ENCODE measurements at regions not wholly inside any gene's neighbourhood (a gene's known extent, or its start where the extent isn't known, plus 50 kb on each side); places are given as distances from the start of the nearest gene placed in this dataset.

DNA sequence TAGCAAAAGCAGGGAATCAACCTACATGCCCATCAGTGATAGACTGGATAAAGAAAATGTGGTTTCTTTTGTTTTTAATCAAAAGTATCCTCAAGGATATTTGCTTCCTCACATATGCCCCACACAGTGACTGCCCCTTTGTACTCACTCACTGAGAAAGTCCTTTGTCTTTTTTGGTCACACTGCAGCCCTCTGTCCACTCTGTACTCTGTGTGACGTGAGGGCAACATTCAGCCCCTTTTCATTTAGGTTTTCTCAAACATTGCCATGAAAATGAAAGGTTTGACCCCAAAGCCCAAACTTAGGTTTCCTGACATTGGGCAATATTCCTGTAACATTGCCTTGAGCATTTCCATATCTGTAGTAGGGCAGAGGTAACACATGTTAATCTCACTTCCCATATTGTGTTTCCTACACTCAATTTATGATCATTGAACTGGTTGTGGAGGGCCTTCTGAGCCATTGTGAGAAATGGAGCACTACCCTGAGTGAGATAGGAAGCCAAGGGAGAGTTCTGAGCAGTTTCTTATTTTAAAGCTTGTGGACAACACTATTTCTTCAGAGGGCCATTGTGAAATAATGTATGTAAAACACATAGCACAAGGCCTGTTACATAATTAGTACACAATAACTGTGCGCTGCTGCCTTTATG is 501.9 kb upstream of the C1orf87 start:
- ChIA-PET POLR2A (no interaction called here), CTCF (no interaction called here)

DNA sequence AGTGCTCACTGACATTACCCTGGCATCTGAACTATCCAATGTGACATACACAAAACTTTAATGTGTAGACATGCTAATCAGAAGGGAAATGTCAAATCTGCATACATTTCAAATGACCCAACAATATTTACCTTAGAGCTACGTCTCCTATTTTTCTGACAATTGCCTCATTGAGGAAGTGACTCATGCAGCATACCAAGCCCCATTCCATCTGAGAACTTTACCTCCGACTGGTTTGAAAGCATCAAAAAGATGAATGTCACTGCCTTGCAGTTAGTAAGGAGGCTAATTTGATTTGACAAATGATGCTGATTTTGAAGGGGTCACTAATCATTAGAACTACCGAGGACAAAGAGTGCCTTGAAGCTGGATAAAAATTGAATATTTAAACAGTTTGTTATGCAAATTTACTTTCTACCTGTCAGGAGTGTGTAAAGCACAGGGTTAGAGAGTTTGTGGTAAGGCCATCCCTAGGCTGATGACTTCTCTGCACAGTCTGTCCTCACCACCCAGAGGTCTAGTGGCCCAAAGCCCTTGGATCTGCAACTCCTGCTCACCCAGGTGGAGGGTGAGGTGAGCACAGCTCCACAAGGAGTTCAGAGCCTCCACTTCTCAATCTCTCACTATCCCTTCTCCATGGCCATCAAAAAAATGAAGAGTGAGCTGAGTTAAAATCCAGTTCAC is 500.3 kb upstream of the C1orf87 start:
- ChIA-PET POLR2A (no interaction called here), CTCF (no interaction called here)

DNA sequence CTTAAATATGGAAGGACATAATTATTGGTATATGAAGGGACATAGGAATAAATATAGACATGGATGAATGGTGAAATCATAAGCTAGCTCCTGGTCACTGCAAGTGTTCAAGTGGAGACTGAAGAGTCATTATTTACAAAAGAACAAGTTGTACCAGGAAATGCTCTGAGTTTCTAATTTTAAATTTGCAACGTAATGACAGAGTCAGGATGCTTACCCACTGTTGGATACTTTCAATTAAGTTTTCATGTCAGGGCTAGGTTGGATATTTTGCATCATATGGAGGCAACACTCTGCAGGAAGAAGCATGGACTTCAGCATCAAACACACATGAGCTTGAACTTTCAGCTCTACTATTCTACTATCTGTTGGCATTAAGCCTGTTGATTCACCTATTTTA is 499.6 kb upstream of the C1orf87 start:
- CTCF ChIA-PET = no interaction called here

DNA sequence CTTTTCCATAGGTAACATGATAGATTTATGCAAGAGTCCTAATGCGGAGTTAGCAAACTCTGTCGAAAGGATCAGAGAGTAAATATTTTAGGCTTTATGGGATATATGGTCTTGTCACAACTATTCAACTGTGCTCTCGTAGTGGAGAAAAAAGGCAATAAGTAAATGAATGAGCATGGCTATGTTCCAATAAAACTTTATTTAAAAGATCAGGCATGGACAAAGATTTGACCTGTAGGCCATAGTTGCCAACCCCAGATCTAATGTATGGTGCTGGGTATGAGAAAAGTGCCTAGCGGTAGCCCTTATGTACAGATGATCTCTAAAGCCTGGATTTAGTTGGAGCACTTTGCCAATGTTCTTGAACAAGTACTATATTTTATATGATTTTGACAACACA is 498.8 kb upstream of the C1orf87 start:
- ChIA-PET CTCF (no interaction called here), POLR2A (no interaction called here)

More for the DNA sequence above, 499.6 kb upstream of the C1orf87 start:
- POLR2A ChIA-PET = no interaction called here

DNA sequence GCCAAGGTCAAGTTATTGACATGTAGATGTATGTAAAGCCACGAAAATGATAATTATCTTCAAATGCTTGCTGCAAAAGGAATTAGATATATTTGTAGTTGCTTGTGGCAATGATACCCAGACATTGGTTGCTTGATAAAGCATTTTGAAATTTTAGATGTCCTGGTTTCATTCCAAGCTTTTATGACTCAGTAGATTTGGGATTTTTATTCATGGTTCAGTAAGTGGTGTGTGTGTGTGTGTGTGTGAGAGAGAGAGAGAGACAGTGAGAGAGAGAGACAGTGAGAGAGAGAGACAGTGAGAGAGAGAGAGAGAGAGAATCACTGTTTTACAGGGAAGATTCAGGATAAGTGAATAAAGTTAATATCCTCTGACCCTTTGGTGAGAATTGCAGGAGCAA is 498.2 kb upstream of the C1orf87 start:
- POLR2A ChIA-PET = interaction anchor here (0.7 kb wide), 1 partner anchor 478 kb away, joined by 3 read pairs; no protein-coding TSS in a partner anchor
- CTCF ChIA-PET = no interaction called here

DNA sequence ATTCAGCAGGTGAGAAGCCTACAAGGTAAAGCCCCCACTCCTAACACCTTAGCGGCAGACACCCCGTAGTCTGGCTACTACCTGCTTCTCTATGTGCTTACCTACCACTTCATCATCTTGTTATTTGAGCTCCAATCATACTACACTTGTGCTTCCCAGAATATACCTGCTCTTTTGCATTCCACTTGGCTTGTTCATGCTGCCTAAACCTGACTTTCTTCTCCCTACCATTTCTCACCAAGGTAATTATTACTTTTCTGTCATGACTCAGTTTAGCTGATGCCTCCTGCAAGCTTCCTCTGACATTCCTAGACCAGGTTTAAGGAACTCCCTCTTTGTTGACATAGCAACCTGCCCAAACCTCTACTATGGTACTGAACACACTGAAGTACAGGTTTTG is 495.6 kb upstream of the C1orf87 start:
- ChIA-PET CTCF (no interaction called here), POLR2A (no interaction called here)

DNA sequence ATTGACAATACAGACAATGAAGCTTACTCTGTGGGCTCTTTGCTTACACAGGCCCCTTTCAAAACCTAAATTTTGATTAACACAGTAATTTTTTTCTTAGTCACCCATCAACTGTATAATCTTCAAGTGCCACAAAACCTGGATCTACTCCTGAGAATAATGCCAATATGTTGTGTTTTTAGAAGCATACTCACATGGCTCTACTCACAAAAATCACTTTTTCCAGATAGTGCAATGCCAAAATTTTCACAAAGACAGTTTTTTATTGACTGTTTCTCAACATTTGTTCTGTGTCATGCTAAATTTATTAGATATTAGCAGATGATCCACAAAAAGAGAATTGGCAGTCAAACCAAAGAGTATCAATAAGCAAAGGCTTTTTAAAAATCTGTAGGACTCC is 493.7 kb upstream of the C1orf87 start:
- ChIA-PET POLR2A (no interaction called here), CTCF (no interaction called here)

DNA sequence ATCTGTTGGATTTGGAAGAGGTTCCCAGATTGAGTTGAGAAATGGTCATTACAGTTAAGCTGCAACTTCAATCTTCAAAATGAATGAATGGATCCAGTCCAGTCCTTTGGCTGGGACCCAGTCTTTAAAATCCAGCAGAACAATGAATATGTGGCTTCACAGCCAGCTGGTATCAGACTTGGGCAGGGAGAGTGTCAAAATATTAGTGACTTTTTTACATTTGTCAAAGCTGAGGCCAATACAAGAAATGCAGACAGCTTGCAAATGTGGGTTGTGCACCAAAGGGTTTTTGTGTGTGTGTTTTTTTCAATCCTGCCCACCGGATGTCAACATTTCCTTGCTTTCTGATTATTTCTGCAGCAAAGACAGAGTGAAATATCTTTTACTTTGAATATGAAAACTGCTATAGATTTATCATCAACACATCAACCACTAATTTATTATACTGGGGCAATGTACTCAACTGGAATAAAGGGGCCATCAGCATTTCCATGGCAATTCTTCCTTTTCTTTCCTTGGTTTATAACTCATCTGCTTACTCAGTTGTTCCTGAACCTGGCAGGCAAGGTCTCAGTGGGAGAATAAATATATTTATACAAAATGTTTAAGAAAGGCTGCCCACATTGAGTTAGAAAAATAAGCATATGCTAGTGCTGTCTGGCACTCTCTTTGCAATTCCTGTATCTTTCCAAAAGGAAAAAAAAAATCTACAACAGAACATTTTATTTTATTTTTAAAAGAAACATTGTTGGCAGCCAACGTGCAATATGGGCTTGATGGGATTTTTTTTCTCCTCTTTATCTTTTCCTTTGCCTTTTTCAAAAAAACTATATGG is 491.6 kb upstream of the C1orf87 start:
- CTCF ChIA-PET = no interaction called here
- POLR2A ChIA-PET = interaction anchor here (0.7 kb wide), 1 partner anchor 333 kb away, joined by 5 read pairs; no protein-coding TSS in a partner anchor

DNA sequence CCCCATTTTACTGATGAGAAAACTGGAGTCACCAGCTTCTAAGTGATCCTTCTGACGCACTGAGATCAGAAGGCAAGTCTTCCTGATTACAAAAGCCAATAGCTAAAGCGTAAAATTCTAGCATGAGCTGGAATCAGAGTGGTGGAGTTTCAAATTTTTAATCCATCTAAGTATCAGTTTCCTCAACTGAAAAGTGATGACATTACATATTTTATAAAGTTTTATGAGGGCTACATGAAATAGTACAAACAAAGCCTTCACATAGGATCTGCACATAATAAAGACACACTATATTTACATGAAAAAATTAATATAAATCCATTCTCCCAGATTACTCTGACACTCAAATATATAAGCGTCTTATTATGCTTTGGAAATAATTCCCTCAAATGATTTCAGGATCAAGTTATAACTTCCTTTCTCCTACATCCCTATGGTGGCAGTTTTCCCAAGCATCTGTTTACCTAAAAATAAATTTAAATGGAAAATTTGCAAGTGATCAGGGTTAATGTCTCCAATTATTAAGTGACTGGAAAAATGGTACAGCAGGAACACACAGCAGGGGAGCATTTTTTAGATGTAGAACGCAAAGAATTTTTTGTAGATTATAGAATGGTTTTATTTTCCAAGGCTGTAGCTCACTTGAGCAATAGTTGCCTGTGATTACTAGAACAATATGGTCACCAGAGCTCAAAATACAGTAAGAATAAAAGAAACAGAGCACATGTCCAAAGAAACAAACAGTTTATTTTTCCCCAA is 490.4 kb upstream of the C1orf87 start:
- CTCF ChIA-PET = no interaction called here

DNA sequence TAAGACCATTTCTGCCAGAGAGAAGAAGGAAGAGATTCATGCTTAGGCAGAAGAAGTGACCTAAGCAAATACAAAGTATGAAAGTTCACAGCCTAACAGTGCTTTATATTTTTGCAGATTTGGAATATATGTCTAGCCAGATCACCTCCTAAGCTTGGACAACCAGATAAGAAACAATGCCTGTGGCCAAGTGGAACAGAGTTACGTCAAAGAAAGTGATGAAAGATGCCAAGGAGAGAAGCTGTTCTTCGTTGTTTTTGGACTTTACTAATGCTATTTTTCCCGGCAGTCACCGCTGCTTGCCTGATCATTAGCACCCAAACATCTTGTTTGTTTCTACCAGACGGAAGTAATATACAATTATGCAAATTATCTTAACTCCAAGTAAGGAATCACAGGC is 489.2 kb upstream of the C1orf87 start:
- ChIA-PET POLR2A (no interaction called here), CTCF (no interaction called here)

More for the DNA sequence above, 490.4 kb upstream of the C1orf87 start:
- POLR2A ChIA-PET = interaction anchor here (0.7 kb wide), 1 partner anchor 334 kb away, joined by 5 read pairs; no protein-coding TSS in a partner anchor

DNA sequence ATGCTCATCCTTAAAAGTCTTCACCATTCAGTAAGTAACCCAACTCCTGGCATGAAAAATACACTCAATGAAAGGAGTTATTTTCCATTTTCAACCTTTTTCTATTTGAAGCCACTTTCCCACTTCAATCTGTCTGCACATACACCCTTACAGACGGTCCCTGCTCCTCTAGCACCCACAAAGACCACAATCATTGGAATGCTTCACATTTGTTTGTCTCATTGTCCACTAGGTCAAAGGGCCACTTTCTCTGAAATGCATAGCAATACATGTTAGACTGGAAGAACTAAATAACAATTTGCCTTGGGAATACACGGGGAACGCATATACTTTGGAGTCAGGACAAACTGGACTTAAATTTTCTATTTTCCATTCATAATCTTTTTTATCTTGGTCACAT is 487.1 kb upstream of the C1orf87 start:
- CTCF ChIA-PET = no interaction called here
- POLR2A ChIA-PET = no interaction called here

DNA sequence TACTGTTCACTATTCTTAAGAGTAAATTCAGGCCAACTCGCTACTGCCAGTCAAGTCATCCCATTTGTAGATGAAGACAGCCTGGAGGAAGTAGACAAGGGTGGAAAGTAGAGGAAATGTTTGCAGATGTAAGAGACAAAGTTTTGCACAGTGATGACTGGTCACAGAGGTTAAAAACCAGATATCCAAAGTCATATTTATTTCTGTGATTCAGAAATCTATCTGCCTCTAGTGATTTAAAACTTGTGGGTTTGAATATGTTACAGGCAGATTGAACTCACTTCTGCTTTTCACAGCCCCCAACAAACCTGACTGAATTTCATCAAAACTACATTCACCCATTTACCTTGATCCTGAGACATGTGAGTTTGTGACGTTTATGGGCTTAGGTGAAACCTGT is 484.7 kb upstream of the C1orf87 start:
- ChIA-PET POLR2A (no interaction called here), CTCF (no interaction called here)

DNA sequence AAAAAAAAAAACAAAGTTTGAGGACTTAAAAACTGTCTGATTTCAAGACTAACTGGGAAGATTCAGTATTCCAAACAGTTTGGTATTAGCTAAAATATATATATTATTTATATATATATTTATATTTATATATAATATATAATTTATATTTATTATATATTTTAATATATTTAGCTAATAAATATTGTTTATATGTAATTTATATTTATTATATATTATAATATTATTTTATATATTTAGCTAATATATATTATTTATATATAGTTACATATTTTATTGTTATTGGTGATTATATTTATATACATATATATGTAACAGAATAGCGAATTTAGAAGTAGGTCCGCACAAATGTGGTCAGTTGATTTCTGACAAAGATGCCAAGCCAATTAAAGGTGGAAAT is 480.2 kb upstream of the C1orf87 start:
- ChIA-PET POLR2A (no interaction called here), CTCF (no interaction called here)

DNA sequence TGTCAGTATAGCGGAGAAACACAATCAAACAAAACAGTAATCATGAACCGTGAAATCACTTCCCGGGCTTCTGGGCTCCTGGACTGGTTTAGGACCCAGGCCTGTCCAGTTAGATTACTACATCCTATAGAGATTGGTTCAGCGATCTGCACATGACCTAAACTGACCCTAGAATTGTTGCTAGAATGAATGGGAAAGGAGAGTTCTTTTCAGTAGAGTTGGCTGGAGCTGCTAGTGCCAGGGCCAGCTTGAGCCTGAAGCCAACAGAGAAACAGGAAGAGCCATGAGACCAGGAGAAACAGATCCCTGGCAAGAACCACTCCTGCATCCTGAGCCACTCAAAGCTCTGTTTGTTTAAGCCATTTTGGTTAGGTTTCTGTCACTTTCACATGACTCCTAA is 474.3 kb upstream of the C1orf87 start:
- ChIA-PET CTCF (no interaction called here), POLR2A (no interaction called here)

DNA sequence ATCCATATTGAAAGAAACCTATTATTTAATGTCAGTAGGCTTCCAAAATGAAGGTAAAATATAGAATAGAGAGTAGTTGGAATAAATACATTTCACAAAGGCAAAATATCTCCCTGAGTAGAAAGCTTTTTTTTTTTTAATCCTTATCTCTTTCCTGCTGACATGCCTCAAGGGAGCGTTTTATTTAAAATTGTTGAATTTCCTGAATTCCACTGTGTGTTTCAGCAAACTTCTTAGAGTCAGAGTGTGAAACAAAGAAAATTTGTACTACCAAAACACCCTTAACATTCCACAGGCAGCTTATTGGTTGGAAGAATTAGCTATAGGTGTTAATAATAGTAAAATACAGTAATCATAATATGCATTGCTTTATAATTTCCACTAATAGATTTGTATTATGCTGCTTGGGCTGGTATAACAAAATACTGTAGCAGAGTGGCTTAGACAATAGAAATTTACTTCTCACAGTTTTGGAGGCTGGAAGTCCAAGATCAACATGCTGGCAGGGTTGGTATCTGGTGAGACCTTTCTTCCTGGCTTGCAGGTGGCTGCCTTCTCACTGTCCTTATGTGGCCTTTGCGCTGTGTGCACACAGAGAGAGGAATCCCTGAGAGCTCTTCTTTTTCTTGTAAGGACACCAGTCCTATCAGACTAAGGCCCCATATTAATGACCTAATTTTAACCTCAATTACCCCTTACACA is 468.4 kb upstream of the C1orf87 start:
- ChIA-PET POLR2A (no interaction called here), CTCF (no interaction called here)

DNA sequence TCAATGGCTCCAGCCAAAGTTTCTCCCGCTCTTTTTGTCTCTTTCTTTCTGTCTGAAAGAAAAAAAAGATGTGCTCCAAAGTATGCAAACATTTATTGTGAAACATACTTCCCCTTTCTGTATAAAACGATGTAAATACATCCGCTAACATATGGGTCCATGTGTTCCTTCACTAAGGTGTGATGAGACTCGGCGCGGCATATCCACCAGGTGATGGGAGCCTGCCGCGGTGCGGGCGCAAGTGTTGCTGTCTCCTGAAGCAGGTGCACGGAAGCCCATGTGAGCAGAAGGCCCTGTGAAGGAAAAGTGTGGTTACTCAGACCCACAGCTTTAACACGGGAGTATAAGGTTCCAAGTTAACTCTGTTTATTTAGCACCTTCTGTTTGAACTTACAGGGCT is 466.6 kb upstream of the C1orf87 start:
- ChIA-PET CTCF (no interaction called here), POLR2A (no interaction called here)

DNA sequence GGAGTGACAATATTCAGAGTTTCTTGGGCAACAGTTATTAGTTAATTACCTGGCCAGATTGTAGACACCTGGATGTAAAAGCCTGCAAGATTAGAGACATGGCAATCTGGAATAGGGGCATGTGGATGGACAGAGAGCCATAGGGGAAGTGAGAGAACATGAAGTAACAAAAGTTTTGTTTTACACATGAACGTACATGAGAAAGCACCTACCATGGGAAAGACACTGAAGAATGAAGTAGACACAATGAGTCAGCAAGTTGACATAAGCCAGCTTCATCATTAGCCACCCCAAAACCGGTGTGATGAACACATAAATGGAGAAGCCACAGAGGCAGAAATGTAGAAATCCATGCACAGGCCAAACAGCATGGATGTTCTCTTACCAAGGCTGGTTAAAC is 462.1 kb upstream of the C1orf87 start:
- ChIA-PET POLR2A (no interaction called here), CTCF (no interaction called here)

DNA sequence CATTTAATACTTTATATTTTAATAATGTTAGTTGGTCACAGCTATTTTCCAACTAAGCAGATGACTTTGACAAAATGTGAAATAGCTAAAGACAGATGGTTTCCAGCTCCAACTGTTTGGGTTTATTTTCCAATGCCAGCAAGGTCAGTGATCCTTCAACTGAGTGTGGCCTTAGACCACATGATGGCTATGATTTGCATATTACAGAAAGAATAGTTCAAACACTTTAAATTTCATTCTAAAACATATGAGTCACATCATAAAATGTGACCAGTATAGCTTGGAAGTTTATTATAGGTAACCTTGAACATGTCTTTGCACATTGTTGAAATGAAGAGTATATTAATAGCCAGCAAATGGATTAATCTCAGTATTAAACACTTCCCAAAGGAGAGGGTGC is 454.0 kb upstream of the C1orf87 start:
- ChIA-PET POLR2A (no interaction called here), CTCF (no interaction called here)

DNA sequence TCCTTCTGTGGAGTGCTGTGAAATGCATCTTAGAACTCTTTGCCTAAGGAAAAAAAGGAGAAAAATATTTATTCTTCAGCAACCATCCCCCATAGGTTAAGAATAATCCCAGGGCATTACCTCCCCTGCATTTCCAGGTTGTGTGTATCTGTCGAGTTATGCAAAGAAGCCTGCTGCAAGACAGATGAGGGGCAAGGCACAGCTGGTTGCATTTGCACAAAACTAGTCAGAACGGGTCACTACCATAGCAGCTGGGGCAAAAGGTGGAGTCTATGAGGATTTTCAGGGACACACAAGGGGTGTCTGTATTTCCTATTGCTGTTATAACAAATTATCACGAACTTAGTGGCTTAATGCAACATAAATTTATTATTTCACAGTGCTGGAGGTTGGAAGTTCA is 443.4 kb upstream of the C1orf87 start:
- ChIA-PET CTCF (no interaction called here), POLR2A (no interaction called here)

DNA sequence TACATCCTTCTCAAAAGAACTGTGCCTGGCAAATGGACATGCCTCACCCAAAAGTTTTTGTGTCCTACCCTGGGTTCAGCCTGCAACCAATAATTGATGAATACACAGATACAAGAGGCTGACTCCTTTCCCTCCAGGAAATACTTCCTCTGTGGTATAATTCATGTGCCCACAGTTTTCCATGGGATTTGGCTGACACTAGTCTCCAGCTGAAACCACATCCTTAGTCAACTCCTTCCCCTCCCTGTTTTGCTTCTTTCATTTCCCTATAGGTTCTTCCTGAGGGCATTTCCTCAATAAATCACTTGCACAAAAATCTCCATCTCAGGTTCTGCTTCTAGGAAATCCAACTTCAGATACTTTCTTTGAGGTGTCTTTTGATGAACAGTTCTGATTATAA is 436.6 kb upstream of the C1orf87 start:
- POLR2A ChIA-PET = no interaction called here
- CTCF ChIA-PET = no interaction called here
